Activated CD4-positive, alpha-beta T cell treated with anti-CD3 and anti-CD28 coated beads, Interleukin-2, amount 10 ng/mL, durations not matched to agents 24 days and 14 days (primary cell): ENCODE measurements at regions not wholly inside any gene's neighbourhood (a gene's known extent, or its start where the extent isn't known, plus 50 kb on each side); places are given as distances from the start of the nearest gene placed in this dataset.

ENCODE experiments used
- DNase-seq: peaks from one replicate; pipeline ENCODE4 v3.0.0; 2022
- H3K27ac Mint-ChIP-seq: one replicate; pipeline ENCODE4 v1.8.0; 2022; ENCODE audit warnings: mild to moderate bottlenecking, mixed read lengths
- H3K27me3 Mint-ChIP-seq: one replicate; pipeline ENCODE4 v1.8.0; 2022; ENCODE audit warnings: mixed read lengths
- H3K36me3 Mint-ChIP-seq: one replicate; pipeline ENCODE4 v1.8.0; 2022; ENCODE audit warnings: low read depth, mild to moderate bottlenecking, mixed read lengths
- H3K4me1 Mint-ChIP-seq: one replicate; pipeline ENCODE4 v1.8.0; 2021; ENCODE audit warnings: mixed read lengths
- H3K4me3 Mint-ChIP-seq: one replicate; pipeline ENCODE4 v1.8.0; 2022; ENCODE audit warnings: mild to moderate bottlenecking, moderate library complexity, mixed read lengths
- H3K9me3 Mint-ChIP-seq: one replicate; pipeline ENCODE4 v1.8.0; 2021; ENCODE audit warnings: mixed read lengths
- intact Hi-C: fragments of 100-400 bp; cut with micrococcal nuclease; formaldehyde crosslinking; loops from one replicate; pipeline ENCODE4 v1.15.1; 2023

- Mint-ChIP-seq H3K27ac (no peak overlapping the region), H3K27me3 (no peaks in the 10 kb centered on the region), H3K4me1 (no peaks in the 10 kb centered on the region), H3K9me3 (peaks cover 7% of the 10 kb centered on the region), H3K36me3 (no peaks in the 10 kb centered on the region), H3K4me3 (no peak overlapping the region)
- intact Hi-C loops = no loop called here
- DNase-seq = no peak
These were observed 843.2 kb upstream of the SLIT2 start for GRCh38 chr4:19408490-19408889.

GRCh38 chr4:19406789-19407188 is 844.9 kb upstream of the SLIT2 start:
- Mint-ChIP-seq H3K36me3 (no peaks in the 10 kb centered on the region), H3K27me3 (no peaks in the 10 kb centered on the region), H3K4me1 (no peaks in the 10 kb centered on the region), H3K9me3 (peaks cover 7% of the 10 kb centered on the region), H3K27ac (no peak overlapping the region), H3K4me3 (no peak overlapping the region)
- no peak for DNase-seq
- intact Hi-C loops = no loop called here

GRCh38 chr4:19403786-19404370 is 847.8 kb upstream of the SLIT2 start:
- Mint-ChIP-seq H3K36me3 (no peaks in the 10 kb centered on the region), H3K4me1 (no peaks in the 10 kb centered on the region), H3K4me3 (no peak overlapping the region), H3K27ac (no peak overlapping the region), H3K9me3 (peaks cover 4% of the 10 kb centered on the region), H3K27me3 (no peaks in the 10 kb centered on the region)
- DNase-seq = no peak
- intact Hi-C loops = no loop called here

- no peaks in the 10 kb centered on the region for H3K4me1 Mint-ChIP-seq
- no peak overlapping the region for H3K4me3 Mint-ChIP-seq
- H3K36me3 Mint-ChIP-seq = no peaks in the 10 kb centered on the region
- H3K9me3 Mint-ChIP-seq = peaks cover under 1% of the 10 kb centered on the region
- intact Hi-C loops = no loop called here
- H3K27ac Mint-ChIP-seq = no peak overlapping the region
- DNase-seq = no peak
- H3K27me3 Mint-ChIP-seq = no peaks in the 10 kb centered on the region
These were observed 849.1 kb upstream of the SLIT2 start for GRCh38 chr4:19402581-19403065.

- Mint-ChIP-seq H3K27ac (no peak overlapping the region), H3K36me3 (no peaks in the 10 kb centered on the region), H3K9me3 (no peaks in the 10 kb centered on the region), H3K27me3 (no peaks in the 10 kb centered on the region), H3K4me3 (no peak overlapping the region), H3K4me1 (no peaks in the 10 kb centered on the region)
- no peak for DNase-seq
- intact Hi-C loops = no loop called here
These were observed 850.2 kb upstream of the SLIT2 start for GRCh38 chr4:19401301-19402080.

- no peak for DNase-seq
- no peak overlapping the region for H3K4me3 Mint-ChIP-seq
- no peaks in the 10 kb centered on the region for H3K9me3 Mint-ChIP-seq
- intact Hi-C loops = no loop called here
- no peaks in the 10 kb centered on the region for H3K4me1 Mint-ChIP-seq
- no peaks in the 10 kb centered on the region for H3K27me3 Mint-ChIP-seq
- H3K36me3 Mint-ChIP-seq = no peaks in the 10 kb centered on the region
- H3K27ac Mint-ChIP-seq = no peak overlapping the region
These were observed 850.9 kb upstream of the SLIT2 start for GRCh38 chr4:19400820-19401219.

- Mint-ChIP-seq H3K9me3 (peaks cover 7% of the 10 kb centered on the region), H3K27ac (no peak overlapping the region), H3K27me3 (no peaks in the 10 kb centered on the region), H3K4me3 (no peak overlapping the region), H3K36me3 (no peaks in the 10 kb centered on the region), H3K4me1 (no peaks in the 10 kb centered on the region)
- intact Hi-C loops = no loop called here
- DNase-seq = no peak
These were observed 852.7 kb upstream of the SLIT2 start for GRCh38 chr4:19399001-19399400.

- H3K4me3 Mint-ChIP-seq = no peak overlapping the region
- no peaks in the 10 kb centered on the region for H3K27me3 Mint-ChIP-seq
- H3K27ac Mint-ChIP-seq = no peak overlapping the region
- H3K9me3 Mint-ChIP-seq = peaks cover 22% of the 10 kb centered on the region
- no peak for DNase-seq
- H3K36me3 Mint-ChIP-seq = no peaks in the 10 kb centered on the region
- no peaks in the 10 kb centered on the region for H3K4me1 Mint-ChIP-seq
- intact Hi-C loops = no loop called here
These were observed 864.9 kb upstream of the SLIT2 start for GRCh38 chr4:19386786-19387185.

- Mint-ChIP-seq H3K36me3 (no peaks in the 10 kb centered on the region), H3K27me3 (no peaks in the 10 kb centered on the region), H3K9me3 (peaks cover 25% of the 10 kb centered on the region), H3K4me3 (no peak overlapping the region), H3K4me1 (no peaks in the 10 kb centered on the region), H3K27ac (no peak overlapping the region)
- intact Hi-C loops = no loop called here
- DNase-seq = no peak
These were observed 868.5 kb upstream of the SLIT2 start for GRCh38 chr4:19382993-19383756.

- H3K4me1 Mint-ChIP-seq = no peaks in the 10 kb centered on the region
- H3K27me3 Mint-ChIP-seq = no peaks in the 10 kb centered on the region
- H3K36me3 Mint-ChIP-seq = no peaks in the 10 kb centered on the region
- no peak overlapping the region for H3K27ac Mint-ChIP-seq
- DNase-seq = no peak
- H3K9me3 Mint-ChIP-seq = peaks cover 21% of the 10 kb centered on the region
- intact Hi-C loops = no loop called here
- no peak overlapping the region for H3K4me3 Mint-ChIP-seq
These were observed 870.6 kb upstream of the SLIT2 start for GRCh38 chr4:19381068-19381467.

- DNase-seq = no peak
- peaks cover 21% of the 10 kb centered on the region for H3K9me3 Mint-ChIP-seq
- no peak overlapping the region for H3K27ac Mint-ChIP-seq
- H3K4me1 Mint-ChIP-seq = no peaks in the 10 kb centered on the region
- no peaks in the 10 kb centered on the region for H3K27me3 Mint-ChIP-seq
- H3K4me3 Mint-ChIP-seq = no peak overlapping the region
- intact Hi-C loops = no loop called here
- H3K36me3 Mint-ChIP-seq = no peaks in the 10 kb centered on the region
These were observed 871.1 kb upstream of the SLIT2 start for GRCh38 chr4:19380600-19380999.

- no peaks in the 10 kb centered on the region for H3K36me3 Mint-ChIP-seq
- H3K27me3 Mint-ChIP-seq = no peaks in the 10 kb centered on the region
- no peak overlapping the region for H3K27ac Mint-ChIP-seq
- intact Hi-C loops = no loop called here
- no peak overlapping the region for H3K4me3 Mint-ChIP-seq
- no peak for DNase-seq
- peaks cover 16% of the 10 kb centered on the region for H3K9me3 Mint-ChIP-seq
- H3K4me1 Mint-ChIP-seq = no peaks in the 10 kb centered on the region
These were observed 872.5 kb upstream of the SLIT2 start for GRCh38 chr4:19379191-19379708.

- intact Hi-C loops = no loop called here
- no peaks in the 10 kb centered on the region for H3K4me1 Mint-ChIP-seq
- DNase-seq = no peak
- no peaks in the 10 kb centered on the region for H3K9me3 Mint-ChIP-seq
- no peaks in the 10 kb centered on the region for H3K27me3 Mint-ChIP-seq
- no peaks in the 10 kb centered on the region for H3K36me3 Mint-ChIP-seq
- H3K27ac Mint-ChIP-seq = no peak overlapping the region
- H3K4me3 Mint-ChIP-seq = no peak overlapping the region
These were observed 875.8 kb upstream of the SLIT2 start for GRCh38 chr4:19375931-19376330.
